ENCODE measurements at regions not wholly inside any gene's neighbourhood (a gene's known extent, or its start where the extent isn't known, plus 50 kb on each side); places are given as distances from the start of the nearest gene placed in this dataset.

DNA sequence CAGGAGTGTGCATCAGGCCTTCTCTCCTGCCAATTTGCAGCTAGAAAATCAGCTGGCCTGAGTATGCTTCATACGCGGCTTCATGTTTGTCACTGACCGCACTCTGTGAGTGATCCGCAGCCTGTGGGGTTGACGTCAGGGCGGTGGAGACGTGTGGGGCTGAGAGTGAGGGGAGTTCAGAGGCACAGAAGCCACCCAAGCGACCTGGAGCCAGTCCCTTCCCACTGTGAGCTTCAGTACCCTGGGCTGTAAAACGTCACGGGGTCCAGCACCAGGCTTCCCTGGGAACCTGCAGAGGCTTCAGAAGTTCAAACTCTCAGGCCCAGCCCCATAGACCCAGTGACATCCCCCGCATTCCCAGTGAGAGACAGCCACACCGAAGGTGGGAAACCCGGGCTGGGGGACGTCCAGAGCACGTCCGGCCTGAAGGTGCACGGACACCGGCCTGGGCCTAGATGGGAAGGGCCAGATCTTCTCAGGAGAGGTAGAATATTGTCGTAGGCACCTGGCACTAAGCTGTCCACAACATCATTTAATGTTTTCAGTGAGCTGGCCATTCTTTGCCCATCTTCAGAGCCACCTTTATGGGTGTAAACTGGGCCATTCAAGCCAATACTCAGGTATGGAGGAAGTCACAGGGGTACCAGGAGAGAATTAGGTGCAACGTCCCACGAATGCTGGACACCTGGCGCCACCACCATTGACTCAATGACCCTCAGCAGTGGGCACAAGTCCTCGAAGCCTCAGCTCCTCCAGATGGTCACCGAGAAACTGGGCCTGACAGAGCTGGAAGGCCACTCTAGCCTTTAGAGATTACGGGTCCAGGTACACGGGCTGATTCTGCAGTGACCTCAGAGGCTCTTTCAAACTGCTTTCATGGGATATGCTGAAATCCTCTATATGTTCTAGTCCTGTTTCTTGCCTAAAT, 235.6 kb upstream of the MYT1L start:
- Histone ChIP-seq H3K4me1 (no peaks in the 10 kb centered on the region), H3K4me3 (no peak overlapping the region), H3K36me3 (no peaks in the 10 kb centered on the region), H3K27me3 (peaks cover 0 to 4% (median 0%) of the 10 kb centered on the region in 4 donors), H3K27ac (replicated peaks in 1 of 4) (no peak overlapping the region), H3K9me3 (no peaks in the 10 kb centered on the region)
- no peak for DNase-seq (ENCODE audit: extremely low spot score)
- WGBS: 92% methylated on average over 23 of the region's 26 CpGs
- intact Hi-C loops (cut with DNase I): no loop called here
- TF ChIP-seq POLR2AphosphoS5 (IDR thresholded peaks at IDR 0.05): no peak
- TF ChIP-seq, protein P1, sequence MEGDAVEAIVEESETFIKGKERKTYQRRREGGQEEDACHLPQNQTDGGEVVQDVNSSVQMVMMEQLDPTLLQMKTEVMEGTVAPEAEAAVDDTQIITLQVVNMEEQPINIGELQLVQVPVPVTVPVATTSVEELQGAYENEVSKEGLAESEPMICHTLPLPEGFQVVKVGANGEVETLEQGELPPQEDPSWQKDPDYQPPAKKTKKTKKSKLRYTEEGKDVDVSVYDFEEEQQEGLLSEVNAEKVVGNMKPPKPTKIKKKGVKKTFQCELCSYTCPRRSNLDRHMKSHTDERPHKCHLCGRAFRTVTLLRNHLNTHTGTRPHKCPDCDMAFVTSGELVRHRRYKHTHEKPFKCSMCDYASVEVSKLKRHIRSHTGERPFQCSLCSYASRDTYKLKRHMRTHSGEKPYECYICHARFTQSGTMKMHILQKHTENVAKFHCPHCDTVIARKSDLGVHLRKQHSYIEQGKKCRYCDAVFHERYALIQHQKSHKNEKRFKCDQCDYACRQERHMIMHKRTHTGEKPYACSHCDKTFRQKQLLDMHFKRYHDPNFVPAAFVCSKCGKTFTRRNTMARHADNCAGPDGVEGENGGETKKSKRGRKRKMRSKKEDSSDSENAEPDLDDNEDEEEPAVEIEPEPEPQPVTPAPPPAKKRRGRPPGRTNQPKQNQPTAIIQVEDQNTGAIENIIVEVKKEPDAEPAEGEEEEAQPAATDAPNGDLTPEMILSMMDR (IDR thresholded peaks at IDR 0.05): no peak
- no peak for TF ChIP-seq EP300 (IDR thresholded peaks at IDR 0.05)
- no peak for TF ChIP-seq POLR2A (IDR thresholded peaks at IDR 0.05; ENCODE audit: low read depth)

DNA sequence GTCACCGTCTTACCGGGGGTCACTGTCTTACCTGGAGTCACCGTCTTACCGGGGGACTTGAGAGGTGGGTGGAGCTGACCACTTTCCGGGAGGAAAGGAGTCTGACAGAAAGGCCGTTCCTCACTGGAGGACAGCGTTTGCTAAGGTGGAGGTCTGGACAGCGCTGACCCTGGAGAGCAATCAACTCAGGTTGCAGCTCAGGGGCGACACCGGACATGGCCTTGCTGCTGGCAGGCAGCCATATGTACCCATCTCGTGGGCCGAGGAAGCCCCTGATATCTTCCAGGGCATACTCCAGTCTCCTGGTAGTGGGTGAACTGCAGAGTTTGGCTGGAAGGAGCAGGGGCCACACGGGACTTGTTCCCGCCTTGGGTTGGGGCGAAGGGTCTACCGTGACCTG, 234.6 kb upstream of the MYT1L start:
- Histone ChIP-seq H3K36me3 (no peaks in the 10 kb centered on the region), H3K27ac (replicated peaks in 1 of 4) (no peak overlapping the region), H3K4me3 (no peak overlapping the region), H3K4me1 (no peaks in the 10 kb centered on the region), H3K27me3 (no peaks in the 10 kb centered on the region), H3K9me3 (no peaks in the 10 kb centered on the region)
- TF ChIP-seq EP300 (IDR thresholded peaks at IDR 0.05) (no peak), POLR2AphosphoS5 (IDR thresholded peaks at IDR 0.05) (no peak), POLR2A (IDR thresholded peaks at IDR 0.05; ENCODE audit: low read depth) (no peak)
- TF ChIP-seq, protein P1 (IDR thresholded peaks at IDR 0.05): no peak
- no peak for DNase-seq (ENCODE audit: extremely low spot score)
- WGBS: 96% methylated on average over 14 of the region's 16 CpGs
- intact Hi-C loops (cut with DNase I): no loop called here

DNA sequence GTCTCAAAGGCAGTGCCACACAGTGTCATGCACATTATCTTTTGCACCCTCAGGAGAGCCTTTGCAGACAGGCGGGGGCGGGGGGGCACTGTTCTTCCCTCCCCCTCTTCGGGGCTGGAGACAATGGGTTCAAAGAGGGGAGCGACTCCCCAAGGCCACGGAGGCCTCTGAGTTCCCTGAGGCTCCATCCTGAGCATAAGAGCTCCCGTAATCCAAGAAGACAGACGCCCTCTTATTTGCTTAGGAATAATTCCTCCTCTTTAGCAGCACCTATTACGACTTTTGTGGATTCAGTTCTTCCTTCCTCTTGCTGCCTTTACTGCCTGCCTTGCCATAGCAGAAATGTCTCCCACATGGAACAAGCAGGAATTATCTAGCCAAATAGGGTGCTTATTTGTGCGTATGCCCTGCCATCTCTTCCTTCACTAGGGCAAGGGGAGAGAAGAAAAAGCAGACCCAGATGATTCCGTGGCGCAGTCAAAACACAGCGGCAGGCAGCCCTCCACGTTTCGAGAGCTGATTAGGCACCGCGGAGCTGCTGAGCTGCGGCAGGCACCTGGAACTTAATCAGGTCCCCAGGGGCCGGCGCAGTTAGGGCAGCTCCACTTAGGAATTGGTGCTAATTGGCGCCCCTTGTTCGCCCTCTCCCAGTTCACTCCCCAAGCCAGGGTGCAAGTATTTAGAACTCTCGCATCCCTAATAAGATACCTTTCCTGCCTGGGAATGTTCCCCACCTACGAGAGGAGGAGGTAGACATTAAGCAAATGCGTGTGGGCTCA, 233.4 kb upstream of the MYT1L start:
- no peak overlapping the region for H3K27ac ChIP-seq (replicated peaks in 1 of 4)
- no peaks in the 10 kb centered on the region for H3K27me3 ChIP-seq
- intact Hi-C loops (cut with DNase I): no loop called here
- DNase-seq (ENCODE audit: extremely low spot score): no peak
- 72% methylated on average over 21 of the region's 24 CpGs for WGBS
- no peaks in the 10 kb centered on the region for H3K4me1 ChIP-seq
- H3K9me3 ChIP-seq: no peaks in the 10 kb centered on the region
- TF ChIP-seq, protein P1 (IDR thresholded peaks at IDR 0.05): no peak
- TF ChIP-seq POLR2A (IDR thresholded peaks at IDR 0.05; ENCODE audit: low read depth): no peak
- no peak for TF ChIP-seq EP300 (IDR thresholded peaks at IDR 0.05)
- no peak for TF ChIP-seq POLR2AphosphoS5 (IDR thresholded peaks at IDR 0.05)
- no peaks in the 10 kb centered on the region for H3K36me3 ChIP-seq
- H3K4me3 ChIP-seq: no peak overlapping the region

DNA sequence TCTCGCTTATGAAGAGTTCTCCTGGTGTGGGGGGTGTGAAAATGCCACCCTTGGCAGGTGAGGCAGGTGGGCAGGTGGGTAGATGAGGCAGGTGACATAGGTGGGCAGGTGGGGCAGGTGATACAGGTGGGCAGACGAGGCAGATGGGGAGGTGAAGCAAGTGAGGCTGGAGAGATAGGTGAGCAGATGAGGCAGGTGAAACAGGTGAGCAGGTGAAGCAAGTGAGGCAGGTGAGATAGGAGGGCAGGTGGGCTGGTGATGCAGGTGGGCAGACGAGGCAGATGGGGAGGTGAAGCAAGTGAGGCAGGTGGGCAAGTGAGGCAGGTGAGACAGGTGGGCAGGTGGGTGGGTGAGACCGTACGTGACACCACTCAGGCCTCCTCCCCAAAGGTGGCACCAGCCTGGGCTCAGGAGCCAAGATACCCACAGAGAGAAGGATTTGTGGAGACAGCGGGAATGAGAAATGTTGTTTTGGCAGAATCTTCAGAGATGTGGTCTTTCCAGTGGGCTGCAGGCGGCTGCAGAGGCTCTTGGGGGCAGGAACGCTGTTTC, 232.3 kb upstream of the MYT1L start:
- no peaks in the 10 kb centered on the region for H3K9me3 ChIP-seq
- WGBS: 80% methylated on average over 8 of the region's 8 CpGs
- TF ChIP-seq POLR2A (IDR thresholded peaks at IDR 0.05; ENCODE audit: low read depth) (no peak), EP300 (IDR thresholded peaks at IDR 0.05) (no peak), POLR2AphosphoS5 (IDR thresholded peaks at IDR 0.05) (no peak)
- TF ChIP-seq, protein P1 (IDR thresholded peaks at IDR 0.05): no peak

More for the DNA sequence above, 232.3 kb upstream of the MYT1L start:
- intact Hi-C loops (cut with DNase I): no loop called here
- Histone ChIP-seq H3K4me1 (no peaks in the 10 kb centered on the region), H3K4me3 (no peak overlapping the region), H3K36me3 (no peaks in the 10 kb centered on the region), H3K27ac (replicated peaks in 1 of 4) (no peak overlapping the region), H3K27me3 (no peaks in the 10 kb centered on the region)
- DNase-seq (ENCODE audit: extremely low spot score): no peak
